ENCODE measurements at regions not wholly inside any gene's neighbourhood (a gene's known extent, or its start where the extent isn't known, plus 50 kb on each side); places are given as distances from the start of the nearest gene placed in this dataset.

DNA sequence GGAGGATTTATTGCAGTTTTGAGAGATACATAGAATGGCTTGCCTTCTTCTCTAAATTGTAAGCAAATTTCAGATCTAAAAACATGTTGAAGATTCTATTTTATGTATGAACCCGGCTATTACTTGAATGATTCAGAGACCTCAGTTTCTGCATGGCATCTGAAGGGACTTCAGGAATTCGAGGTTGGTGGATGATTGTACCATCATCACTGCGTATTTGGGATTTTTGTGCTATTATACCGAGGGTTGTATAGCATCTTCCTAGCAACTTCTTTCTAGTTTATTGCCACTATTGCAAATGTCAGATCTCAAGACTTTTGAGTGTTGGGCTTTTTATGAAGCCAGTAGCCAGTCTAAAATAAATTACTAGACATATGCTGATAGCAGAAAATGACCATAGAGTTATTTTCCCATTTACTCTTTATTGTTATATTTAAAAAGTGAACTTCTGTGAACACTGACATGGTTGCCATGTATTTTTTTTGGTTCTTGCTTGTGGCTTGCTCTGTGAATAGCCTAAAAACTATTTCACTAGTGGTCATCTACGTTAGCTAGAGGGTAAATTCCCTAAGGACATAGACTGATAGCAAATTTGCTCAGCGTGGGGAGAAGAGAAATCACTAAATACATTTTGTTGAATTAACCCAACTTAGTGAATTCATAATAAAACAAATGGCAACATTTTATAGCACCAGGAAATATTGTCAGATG, 70.6 kb upstream of the KLF12 start:
- no peak for DNase-seq (ENCODE audit: low read depth)
- no peak overlapping the region for H3K4me3 ChIP-seq (ENCODE audit: low read depth, low read length)
- TF ChIP-seq, protein P1, sequence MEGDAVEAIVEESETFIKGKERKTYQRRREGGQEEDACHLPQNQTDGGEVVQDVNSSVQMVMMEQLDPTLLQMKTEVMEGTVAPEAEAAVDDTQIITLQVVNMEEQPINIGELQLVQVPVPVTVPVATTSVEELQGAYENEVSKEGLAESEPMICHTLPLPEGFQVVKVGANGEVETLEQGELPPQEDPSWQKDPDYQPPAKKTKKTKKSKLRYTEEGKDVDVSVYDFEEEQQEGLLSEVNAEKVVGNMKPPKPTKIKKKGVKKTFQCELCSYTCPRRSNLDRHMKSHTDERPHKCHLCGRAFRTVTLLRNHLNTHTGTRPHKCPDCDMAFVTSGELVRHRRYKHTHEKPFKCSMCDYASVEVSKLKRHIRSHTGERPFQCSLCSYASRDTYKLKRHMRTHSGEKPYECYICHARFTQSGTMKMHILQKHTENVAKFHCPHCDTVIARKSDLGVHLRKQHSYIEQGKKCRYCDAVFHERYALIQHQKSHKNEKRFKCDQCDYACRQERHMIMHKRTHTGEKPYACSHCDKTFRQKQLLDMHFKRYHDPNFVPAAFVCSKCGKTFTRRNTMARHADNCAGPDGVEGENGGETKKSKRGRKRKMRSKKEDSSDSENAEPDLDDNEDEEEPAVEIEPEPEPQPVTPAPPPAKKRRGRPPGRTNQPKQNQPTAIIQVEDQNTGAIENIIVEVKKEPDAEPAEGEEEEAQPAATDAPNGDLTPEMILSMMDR (IDR thresholded peaks at IDR 0.05; ENCODE audit: insufficient read depth, low read depth, low read length, missing control alignments): no peak

DNA sequence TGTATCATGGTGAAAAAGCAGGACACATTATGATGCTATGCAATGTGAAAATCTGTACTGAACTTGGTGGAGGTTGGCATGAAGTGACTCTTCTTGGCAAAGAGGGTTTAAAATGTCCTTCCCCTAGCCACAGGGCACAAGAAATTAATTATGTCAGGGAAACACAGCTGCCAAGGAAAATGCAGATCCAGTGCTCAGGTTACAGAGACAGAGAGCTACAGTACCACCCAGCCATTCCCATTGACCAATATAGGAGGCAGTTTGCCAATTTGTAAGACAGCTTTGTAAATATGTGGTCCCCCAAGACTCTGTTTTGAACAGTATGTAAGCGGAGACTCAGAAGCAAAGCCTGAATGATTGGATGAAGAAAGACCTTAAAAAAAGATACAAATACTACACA, 69.4 kb upstream of the KLF12 start:
- TF ChIP-seq, protein P1 (IDR thresholded peaks at IDR 0.05; ENCODE audit: insufficient read depth, low read depth, low read length, missing control alignments): no peak
- DNase-seq (ENCODE audit: low read depth): no peak
- no peak overlapping the region for H3K4me3 ChIP-seq (ENCODE audit: low read depth, low read length)

DNA sequence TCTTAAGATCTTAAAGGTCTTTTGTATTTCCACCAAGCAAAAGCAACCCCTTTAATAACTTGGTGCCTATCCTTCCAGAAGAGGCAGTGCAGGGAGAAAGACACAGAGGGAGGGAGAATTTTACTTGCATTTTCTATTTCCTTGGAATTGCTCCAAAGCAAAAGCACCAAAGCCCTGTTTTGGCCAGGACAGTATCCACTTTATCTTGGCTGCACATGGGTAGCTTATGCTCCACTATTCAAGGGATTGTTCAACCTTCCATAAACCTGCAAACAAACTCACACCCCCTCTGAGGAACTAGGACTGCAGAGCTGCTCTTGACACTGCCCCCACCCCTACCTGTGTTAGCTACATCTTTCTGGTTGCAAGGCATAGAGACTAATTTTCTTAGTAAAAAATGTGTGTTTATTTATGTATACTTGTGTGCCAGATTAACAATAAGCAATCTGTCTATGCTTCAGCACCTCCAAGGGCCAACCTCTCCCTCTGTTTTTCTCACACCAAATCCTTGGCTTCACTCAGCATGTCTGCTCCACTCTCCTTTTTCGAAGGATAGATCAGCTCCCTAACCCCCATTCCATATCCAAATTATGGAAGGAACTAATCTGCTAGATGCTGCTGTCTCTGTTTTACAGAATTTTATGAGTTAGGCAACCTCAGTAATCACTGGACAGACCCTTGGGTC, 68.1 kb upstream of the KLF12 start:
- no peak for DNase-seq (ENCODE audit: low read depth)
- no peak overlapping the region for H3K4me3 ChIP-seq (ENCODE audit: low read depth, low read length)
- TF ChIP-seq, protein P1 (IDR thresholded peaks at IDR 0.05; ENCODE audit: insufficient read depth, low read depth, low read length, missing control alignments): no peak

DNA sequence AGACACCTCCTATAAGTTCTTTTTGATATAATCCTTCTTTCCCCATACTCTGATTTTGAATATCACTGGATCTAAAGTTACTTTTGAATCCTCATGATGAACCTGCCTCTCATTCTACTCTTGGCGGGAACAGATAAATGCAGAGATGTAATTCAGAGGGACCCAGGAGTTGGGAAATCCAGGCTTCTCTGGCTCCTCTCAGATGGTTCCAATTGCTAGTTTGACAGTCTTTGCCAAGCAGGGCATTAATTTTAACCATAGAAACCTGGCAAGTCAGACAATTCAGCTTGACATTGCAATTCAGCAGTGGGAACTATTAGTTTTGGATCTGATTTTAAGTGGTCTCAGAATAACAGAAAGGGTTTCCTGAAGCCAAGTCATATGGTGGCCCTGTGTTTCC, 67.3 kb upstream of the KLF12 start:
- TF ChIP-seq, protein P1 (IDR thresholded peaks at IDR 0.05; ENCODE audit: insufficient read depth, low read depth, low read length, missing control alignments): no peak
- DNase-seq (ENCODE audit: low read depth): no peak
- H3K4me3 ChIP-seq (ENCODE audit: low read depth, low read length): no peak overlapping the region

DNA sequence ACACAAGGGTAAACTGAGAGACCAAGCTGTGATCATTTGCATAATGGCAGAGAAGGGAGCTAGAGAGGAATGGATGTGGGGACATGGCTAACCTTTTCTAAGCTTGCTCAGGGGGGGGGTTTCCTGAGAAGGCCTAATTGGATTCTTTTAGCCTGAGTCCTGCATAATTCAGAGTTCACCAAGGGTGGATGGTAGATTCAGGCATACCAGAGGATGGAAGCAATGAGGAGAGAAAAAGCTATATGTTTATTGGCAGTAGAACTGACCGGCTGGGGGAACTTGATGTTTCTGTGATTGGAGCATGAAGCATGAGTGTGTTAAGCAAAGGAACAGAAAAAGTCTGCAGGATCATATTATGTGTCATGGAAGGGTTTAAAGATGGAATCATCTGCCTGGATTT, 65.9 kb upstream of the KLF12 start:
- TF ChIP-seq, protein P1 (IDR thresholded peaks at IDR 0.05; ENCODE audit: insufficient read depth, low read depth, low read length, missing control alignments): no peak

DNA sequence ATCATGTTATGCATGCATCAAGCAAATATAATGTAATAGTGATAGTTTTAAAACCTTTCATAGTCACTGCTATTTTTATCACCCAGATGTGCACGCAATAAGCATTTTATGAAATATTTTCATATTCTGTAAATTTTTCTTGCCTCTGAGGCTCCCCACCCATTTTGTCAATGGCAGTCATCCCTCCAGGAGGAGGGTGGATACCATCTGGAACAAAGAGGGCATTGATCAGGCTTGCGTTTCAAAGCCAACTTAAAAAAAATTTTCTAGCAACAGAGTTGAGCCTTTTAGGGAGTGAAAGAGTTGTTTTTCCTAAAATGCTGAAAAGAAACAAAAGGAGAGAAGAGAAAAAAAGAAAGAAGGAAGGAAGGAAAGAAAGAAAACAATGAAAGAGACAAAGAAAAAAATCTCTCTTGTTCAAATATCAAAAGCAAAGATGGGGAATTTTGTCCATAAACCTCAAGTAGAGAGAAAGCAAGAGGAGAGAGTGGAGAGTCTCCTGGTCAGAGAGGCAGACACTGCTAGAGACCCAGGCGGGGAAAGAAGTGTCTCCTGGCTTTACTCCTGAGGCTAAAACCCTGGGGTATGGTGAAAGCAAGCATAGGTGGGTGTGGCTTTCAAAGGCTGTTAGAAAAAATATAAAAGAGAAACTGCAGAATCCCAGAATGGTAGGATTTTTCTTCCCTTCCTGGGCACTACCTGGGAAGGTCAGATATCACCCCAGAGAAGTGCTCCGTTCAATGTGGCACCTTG, 63.6 kb upstream of the KLF12 start:
- TF ChIP-seq, protein P1 (IDR thresholded peaks at IDR 0.05; ENCODE audit: insufficient read depth, low read depth, low read length, missing control alignments): no peak
- DNase-seq (ENCODE audit: low read depth): no peak
- no peak overlapping the region for H3K4me3 ChIP-seq (ENCODE audit: low read depth, low read length)

More for the DNA sequence above, 65.9 kb upstream of the KLF12 start:
- no peak overlapping the region for H3K4me3 ChIP-seq (ENCODE audit: low read depth, low read length)
- no peak for DNase-seq (ENCODE audit: low read depth)
